HG03521 (cell line): ENCODE measurements at regions not wholly inside any gene's neighbourhood (a gene's known extent, or its start where the extent isn't known, plus 50 kb on each side); places are given as distances from the start of the nearest gene placed in this dataset.

Experiments used
- ATAC-seq: cut with Tn5 transposase; IDR thresholded peaks from one replicate; pipeline ENCODE4 v1.9.1; 2021; ENCODE audit warnings: mild to moderate bottlenecking, moderate library complexity; ENCODE audit not compliant: unreplicated experiment

DNA sequence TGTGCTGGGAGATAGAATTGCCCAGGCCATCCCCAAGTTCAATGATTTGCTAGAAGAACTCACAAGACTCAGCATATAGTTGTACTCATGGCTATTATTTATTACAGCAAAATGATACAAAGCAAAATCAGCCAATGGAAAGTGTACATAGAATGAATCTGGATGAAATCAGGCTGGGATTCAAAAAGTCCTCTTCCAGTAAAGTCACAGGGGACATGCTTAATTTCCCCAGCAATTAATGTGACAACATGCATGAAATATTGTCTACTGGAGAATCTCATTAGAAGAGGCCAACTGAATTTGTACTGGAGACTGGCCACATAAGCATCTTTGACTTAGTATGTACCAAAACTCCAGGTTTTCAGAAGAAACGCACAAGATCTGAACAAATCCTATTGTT, 1043.1 kb downstream of the NAALADL2 start:
- no peak for ATAC-seq

GRCh38 chr3:175898194-175898593, 1039.1 kb downstream of the NAALADL2 start:
- ATAC-seq, result no peak

DNA sequence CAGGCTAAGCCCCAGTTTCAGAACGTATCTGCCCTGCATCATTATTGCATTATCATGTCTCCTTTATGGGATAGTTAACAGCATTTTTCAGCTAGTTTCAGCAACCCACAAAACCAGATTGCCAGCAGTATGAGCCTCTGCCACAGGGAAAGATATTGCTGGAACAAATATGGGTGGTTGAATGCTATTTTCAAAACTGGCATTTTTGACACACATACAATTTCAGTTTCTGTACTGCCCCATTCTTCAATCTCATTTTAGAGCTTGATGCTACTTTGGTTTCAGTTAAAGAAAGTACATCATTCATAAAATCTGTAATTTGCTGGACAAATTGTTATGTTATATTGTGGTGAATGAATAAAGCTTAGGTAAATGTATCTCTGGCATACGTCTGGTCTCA, 1037.5 kb downstream of the NAALADL2 start:
- ATAC-seq, result no peak

GRCh38 chr3:175895731-175896130, 1036.6 kb downstream of the NAALADL2 start:
- ATAC-seq, result no peak

DNA sequence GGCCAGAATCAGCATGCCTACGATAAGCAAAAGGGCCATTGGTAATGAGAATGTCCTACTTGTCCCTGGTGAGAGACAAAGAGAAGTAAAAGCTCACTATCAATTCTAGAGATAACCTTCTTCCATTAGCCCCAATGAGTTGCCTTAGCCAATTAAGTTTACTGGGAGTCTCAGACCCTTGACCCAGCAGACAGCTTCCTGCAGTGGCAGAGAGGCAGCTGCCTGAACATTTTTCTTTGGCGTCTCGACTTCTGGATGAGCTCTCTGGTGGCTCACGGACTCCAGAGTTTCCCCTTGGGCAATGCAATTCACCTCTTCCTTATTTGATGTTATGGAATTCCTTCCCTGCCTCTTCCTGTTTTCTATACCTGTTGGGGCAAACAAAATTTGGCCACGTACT, 1034.4 kb downstream of the NAALADL2 start:
- no peak for ATAC-seq

DNA sequence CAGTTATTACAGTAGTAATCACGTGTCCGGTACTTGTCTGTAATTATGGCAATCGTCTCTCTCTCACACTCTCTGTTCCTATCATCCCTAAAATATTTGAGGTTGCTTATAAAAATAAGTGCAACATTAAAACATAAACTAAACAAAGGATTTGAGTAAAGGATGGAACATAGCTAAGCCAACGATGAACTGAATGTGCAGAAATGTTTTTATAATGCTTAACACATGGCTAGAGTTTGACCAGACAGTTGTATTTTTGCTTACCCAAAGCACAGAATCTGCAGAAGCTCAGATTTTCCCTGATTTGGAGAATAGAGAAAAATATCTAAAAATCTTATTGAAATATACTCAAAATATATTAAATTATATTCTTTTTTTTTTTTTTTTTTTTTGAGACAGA, 1030.9 kb downstream of the NAALADL2 start:
- ATAC-seq, result no peak

DNA sequence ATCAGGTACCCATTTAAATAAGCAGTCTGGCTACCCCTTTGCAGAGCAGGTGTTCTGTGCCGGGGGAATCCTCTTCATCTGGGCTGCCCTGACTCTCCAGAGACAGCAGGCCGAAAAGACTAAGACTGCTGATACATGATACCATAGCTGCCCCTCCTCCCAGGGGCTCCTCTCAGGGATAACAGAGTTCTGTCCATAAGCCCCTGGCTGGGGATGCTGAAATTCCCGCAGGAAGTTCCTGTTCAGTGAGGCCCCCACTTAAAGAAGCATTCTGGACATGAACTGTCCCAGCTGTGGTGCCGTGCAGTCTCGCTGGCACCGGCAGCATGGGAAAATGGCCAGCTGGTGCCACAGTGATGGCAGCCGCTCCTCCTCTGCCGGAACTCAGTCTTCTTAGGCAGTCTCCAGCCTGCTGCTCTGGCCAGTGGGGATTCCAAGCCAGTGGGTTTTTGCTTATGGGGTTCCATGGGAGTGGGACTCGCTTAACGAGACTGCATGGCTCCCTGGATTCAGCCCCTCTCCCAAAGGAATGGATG, 1026.2 kb downstream of the NAALADL2 start:
- ATAC-seq, result no peak

GRCh38 chr3:175879417-175879816, 1020.3 kb downstream of the NAALADL2 start:
- ATAC-seq, result no peak

DNA sequence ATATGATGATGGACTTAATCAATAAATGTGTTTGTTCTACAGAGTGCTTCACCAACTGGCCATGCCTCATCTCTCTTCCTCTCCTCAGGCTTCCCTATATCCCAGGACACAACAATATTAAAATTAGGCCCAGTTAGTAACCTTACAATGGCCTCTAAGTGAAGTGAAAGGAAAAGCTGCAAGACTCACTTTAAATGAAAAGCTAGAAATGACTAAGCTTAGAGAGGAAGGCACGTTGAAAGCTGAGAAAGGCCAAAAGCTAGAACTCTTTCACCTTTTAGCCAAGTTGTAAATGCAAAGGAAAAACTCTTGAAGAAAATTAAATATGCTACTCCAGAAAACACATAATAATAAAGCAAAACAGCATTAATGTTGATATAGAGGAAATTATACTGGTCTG, 1010.3 kb downstream of the NAALADL2 start:
- ATAC-seq, result no peak

- ATAC-seq, result no peak
These were observed 1009.5 kb downstream of the NAALADL2 start for GRCh38 chr3:175868626-175869025.

GRCh38 chr3:175865724-175866123, 1006.6 kb downstream of the NAALADL2 start:
- no peak for ATAC-seq

GRCh38 chr3:175861916-175862315, 1002.8 kb downstream of the NAALADL2 start:
- ATAC-seq, result no peak
